ENCODE measurements at regions not wholly inside any gene's neighbourhood (a gene's known extent, or its start where the extent isn't known, plus 50 kb on each side); places are given as distances from the start of the nearest gene placed in this dataset.

DNA sequence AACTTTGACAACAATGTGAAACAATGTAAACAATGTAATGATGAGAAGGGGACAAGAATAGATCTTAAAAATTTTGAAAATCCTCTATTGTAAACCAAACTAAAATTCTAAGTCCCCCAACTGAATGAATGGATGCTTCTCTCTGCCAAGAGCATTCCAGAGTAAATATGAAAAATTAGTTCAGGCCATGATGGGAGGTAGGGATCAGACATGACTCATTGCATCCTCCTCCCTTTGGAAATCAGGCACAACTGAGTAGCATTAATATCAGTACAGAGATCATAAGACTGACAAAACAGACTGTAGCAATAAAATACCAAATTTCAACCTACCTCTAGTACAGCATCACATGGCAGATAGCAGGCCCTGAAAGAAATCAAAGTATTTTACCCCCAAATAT, 559.9 kb downstream of the C12orf50 start:
- no peaks in the 10 kb centered on the region for H3K27me3 Mint-ChIP-seq (ENCODE audit: unreplicated experiment)

DNA sequence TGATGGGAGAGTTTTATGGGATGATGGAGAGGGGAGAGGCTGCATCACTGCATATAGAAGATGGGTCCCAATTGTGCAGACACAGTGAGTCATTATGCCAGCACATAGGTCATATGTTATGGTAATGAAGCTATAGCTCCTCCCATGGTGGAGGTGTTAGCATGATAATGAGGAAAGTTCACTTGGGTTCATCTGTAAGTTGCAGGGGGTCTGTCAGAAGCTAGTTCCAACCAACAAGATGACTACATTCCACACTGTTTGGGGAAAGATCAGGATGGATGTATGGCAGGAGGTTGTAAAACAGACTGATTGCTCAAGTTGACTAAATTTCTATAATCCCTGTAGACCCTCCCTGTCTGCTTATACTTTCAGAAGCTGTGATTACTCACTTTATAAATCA, 561.3 kb downstream of the C12orf50 start:
- no peak overlapping the region for H3K4me3 Mint-ChIP-seq (ENCODE audit: unreplicated experiment)
- H3K27ac Mint-ChIP-seq (ENCODE audit: unreplicated experiment), result no peak overlapping the region
- DNase-seq (ENCODE audit: low spot score), result no peak
- H3K9me3 Mint-ChIP-seq (ENCODE audit: unreplicated experiment), result no peaks in the 10 kb centered on the region
- H3K36me3 Mint-ChIP-seq (ENCODE audit: low read depth, unreplicated experiment), result no peaks in the 10 kb centered on the region
- TF ChIP-seq, protein P1, sequence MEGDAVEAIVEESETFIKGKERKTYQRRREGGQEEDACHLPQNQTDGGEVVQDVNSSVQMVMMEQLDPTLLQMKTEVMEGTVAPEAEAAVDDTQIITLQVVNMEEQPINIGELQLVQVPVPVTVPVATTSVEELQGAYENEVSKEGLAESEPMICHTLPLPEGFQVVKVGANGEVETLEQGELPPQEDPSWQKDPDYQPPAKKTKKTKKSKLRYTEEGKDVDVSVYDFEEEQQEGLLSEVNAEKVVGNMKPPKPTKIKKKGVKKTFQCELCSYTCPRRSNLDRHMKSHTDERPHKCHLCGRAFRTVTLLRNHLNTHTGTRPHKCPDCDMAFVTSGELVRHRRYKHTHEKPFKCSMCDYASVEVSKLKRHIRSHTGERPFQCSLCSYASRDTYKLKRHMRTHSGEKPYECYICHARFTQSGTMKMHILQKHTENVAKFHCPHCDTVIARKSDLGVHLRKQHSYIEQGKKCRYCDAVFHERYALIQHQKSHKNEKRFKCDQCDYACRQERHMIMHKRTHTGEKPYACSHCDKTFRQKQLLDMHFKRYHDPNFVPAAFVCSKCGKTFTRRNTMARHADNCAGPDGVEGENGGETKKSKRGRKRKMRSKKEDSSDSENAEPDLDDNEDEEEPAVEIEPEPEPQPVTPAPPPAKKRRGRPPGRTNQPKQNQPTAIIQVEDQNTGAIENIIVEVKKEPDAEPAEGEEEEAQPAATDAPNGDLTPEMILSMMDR (IDR thresholded peaks at IDR 0.05; ENCODE audit: unreplicated experiment), result no peak
- no peaks in the 10 kb centered on the region for H3K27me3 Mint-ChIP-seq (ENCODE audit: unreplicated experiment)
- no peaks in the 10 kb centered on the region for H3K4me1 Mint-ChIP-seq (ENCODE audit: unreplicated experiment)

More for the DNA sequence above, 559.9 kb downstream of the C12orf50 start:
- Mint-ChIP-seq H3K4me3 (ENCODE audit: unreplicated experiment) (no peak overlapping the region), H3K9me3 (ENCODE audit: unreplicated experiment) (no peaks in the 10 kb centered on the region), H3K27ac (ENCODE audit: unreplicated experiment) (no peak overlapping the region), H3K4me1 (ENCODE audit: unreplicated experiment) (no peaks in the 10 kb centered on the region), H3K36me3 (ENCODE audit: low read depth, unreplicated experiment) (no peaks in the 10 kb centered on the region)
- TF ChIP-seq, protein P1 (IDR thresholded peaks at IDR 0.05; ENCODE audit: unreplicated experiment), result no peak
- DNase-seq (ENCODE audit: low spot score), result no peak

DNA sequence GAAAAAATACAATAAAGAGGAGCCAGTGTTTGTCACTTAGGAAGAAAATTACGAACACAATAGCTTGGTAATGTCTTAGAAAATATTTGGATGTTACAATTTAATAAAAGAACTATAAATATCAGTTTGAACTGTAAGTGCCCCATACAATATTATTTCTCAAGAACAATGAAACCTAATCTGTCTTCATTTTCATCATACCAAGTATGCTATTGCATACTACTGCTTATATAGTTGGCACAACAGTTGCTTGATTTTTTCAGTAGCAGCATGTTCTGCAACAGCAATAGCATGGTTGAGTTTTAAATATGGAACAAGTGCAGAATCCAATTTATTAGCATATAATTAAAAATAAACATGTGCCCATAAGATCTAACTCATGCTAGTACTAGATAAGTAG, 564.6 kb downstream of the C12orf50 start:
- TF ChIP-seq, protein P1 (IDR thresholded peaks at IDR 0.05; ENCODE audit: unreplicated experiment), result no peak
- H3K4me3 Mint-ChIP-seq (ENCODE audit: unreplicated experiment), result no peak overlapping the region
- no peak overlapping the region for H3K27ac Mint-ChIP-seq (ENCODE audit: unreplicated experiment)
- no peaks in the 10 kb centered on the region for H3K36me3 Mint-ChIP-seq (ENCODE audit: low read depth, unreplicated experiment)
- no peaks in the 10 kb centered on the region for H3K4me1 Mint-ChIP-seq (ENCODE audit: unreplicated experiment)
- no peaks in the 10 kb centered on the region for H3K9me3 Mint-ChIP-seq (ENCODE audit: unreplicated experiment)
- H3K27me3 Mint-ChIP-seq (ENCODE audit: unreplicated experiment), result no peaks in the 10 kb centered on the region
- no peak for DNase-seq (ENCODE audit: low spot score)

DNA sequence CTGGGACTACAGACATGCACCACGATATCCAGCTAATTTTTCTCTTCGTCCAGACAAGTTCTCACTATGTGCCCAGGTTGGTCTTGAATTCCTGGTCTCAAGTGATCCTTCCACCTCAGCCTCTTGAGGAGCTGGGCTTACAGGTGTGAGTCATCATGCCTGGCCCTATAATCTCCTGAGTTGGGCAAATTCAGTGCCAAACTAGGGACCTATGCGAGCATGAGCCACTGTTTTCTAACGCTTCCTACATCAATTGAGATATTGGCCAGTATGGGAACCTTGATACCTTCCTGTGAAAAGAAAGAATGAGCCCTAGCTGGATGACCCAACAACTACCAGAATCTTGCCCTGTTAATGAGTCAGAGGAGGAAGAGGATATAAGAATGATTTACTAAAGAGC, 585.2 kb downstream of the C12orf50 start:
- DNase-seq (ENCODE audit: low spot score), result no peak
- Mint-ChIP-seq H3K27me3 (ENCODE audit: unreplicated experiment) (no peaks in the 10 kb centered on the region), H3K4me1 (ENCODE audit: unreplicated experiment) (no peaks in the 10 kb centered on the region), H3K36me3 (ENCODE audit: low read depth, unreplicated experiment) (no peaks in the 10 kb centered on the region), H3K27ac (ENCODE audit: unreplicated experiment) (no peak overlapping the region), H3K4me3 (ENCODE audit: unreplicated experiment) (no peak overlapping the region), H3K9me3 (ENCODE audit: unreplicated experiment) (no peaks in the 10 kb centered on the region)
- TF ChIP-seq, protein P1 (IDR thresholded peaks at IDR 0.05; ENCODE audit: unreplicated experiment), result no peak

DNA sequence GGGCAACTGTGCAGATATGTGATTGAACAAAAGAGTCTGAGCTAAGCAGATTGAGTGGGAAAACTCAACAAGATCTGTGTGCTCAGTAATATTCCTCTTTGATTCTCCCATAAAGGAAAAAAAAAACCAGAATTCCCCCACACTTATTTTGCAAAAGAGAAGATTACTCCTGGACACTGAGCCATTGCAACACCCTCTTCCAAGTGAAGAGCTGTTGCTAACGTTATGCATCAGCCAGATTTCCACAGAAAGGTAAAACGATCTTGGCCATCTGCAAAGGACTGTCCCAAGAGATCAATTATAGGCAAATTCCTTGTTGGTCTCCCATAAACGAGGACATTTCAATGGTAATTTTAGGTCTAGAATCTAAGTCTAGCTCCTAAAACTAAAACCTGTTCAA, 587.7 kb downstream of the C12orf50 start:
- no peaks in the 10 kb centered on the region for H3K9me3 Mint-ChIP-seq (ENCODE audit: unreplicated experiment)
- DNase-seq (ENCODE audit: low spot score), result no peak
- TF ChIP-seq, protein P1 (IDR thresholded peaks at IDR 0.05; ENCODE audit: unreplicated experiment), result no peak
- H3K4me1 Mint-ChIP-seq (ENCODE audit: unreplicated experiment), result no peaks in the 10 kb centered on the region
- no peaks in the 10 kb centered on the region for H3K27me3 Mint-ChIP-seq (ENCODE audit: unreplicated experiment)
- no peak overlapping the region for H3K27ac Mint-ChIP-seq (ENCODE audit: unreplicated experiment)
- no peak overlapping the region for H3K4me3 Mint-ChIP-seq (ENCODE audit: unreplicated experiment)
- H3K36me3 Mint-ChIP-seq (ENCODE audit: low read depth, unreplicated experiment), result no peaks in the 10 kb centered on the region
